ENCODE measurements at regions not wholly inside any gene's neighbourhood (a gene's known extent, or its start where the extent isn't known, plus 50 kb on each side); places are given as distances from the start of the nearest gene placed in this dataset.

- TF ChIP-seq, protein P1, sequence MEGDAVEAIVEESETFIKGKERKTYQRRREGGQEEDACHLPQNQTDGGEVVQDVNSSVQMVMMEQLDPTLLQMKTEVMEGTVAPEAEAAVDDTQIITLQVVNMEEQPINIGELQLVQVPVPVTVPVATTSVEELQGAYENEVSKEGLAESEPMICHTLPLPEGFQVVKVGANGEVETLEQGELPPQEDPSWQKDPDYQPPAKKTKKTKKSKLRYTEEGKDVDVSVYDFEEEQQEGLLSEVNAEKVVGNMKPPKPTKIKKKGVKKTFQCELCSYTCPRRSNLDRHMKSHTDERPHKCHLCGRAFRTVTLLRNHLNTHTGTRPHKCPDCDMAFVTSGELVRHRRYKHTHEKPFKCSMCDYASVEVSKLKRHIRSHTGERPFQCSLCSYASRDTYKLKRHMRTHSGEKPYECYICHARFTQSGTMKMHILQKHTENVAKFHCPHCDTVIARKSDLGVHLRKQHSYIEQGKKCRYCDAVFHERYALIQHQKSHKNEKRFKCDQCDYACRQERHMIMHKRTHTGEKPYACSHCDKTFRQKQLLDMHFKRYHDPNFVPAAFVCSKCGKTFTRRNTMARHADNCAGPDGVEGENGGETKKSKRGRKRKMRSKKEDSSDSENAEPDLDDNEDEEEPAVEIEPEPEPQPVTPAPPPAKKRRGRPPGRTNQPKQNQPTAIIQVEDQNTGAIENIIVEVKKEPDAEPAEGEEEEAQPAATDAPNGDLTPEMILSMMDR (IDR thresholded peaks at IDR 0.05; ENCODE audit: unreplicated experiment in 3 of 3) = no peak
- H3K4me1 Mint-ChIP-seq = no peaks in the 10 kb centered on the region
- H3K27ac Mint-ChIP-seq = no peak overlapping the region
- no peak overlapping the region for H3K4me3 Mint-ChIP-seq
- H3K9me3 Mint-ChIP-seq = peaks cover 50% of the 10 kb centered on the region
- peaks cover 9% of the 10 kb centered on the region for H3K36me3 Mint-ChIP-seq (ENCODE audit: low read depth)
- peaks cover 7% of the 10 kb centered on the region for H3K27me3 Mint-ChIP-seq (ENCODE audit: low read depth)
These were observed 101.9 kb downstream of the LITAF start for GRCh38 chr16:11484691-11485258.

- Mint-ChIP-seq H3K27ac (no peak overlapping the region), H3K4me1 (no peaks in the 10 kb centered on the region), H3K9me3 (peaks cover 49% of the 10 kb centered on the region), H3K27me3 (ENCODE audit: low read depth) (peaks cover 7% of the 10 kb centered on the region), H3K36me3 (ENCODE audit: low read depth) (peaks cover 9% of the 10 kb centered on the region), H3K4me3 (no peak overlapping the region)
- TF ChIP-seq, protein P1 (IDR thresholded peaks at IDR 0.05; ENCODE audit: unreplicated experiment in 3 of 3) = no peak
These were observed 101.0 kb downstream of the LITAF start for GRCh38 chr16:11485676-11486075.

GRCh38 chr16:11487289-11487688 is 99.4 kb downstream of the LITAF start:
- TF ChIP-seq, protein P1 (IDR thresholded peaks at IDR 0.05; ENCODE audit: unreplicated experiment in 3 of 3) = no peak
- no peak overlapping the region for H3K4me3 Mint-ChIP-seq
- H3K27me3 Mint-ChIP-seq (ENCODE audit: low read depth) = peaks cover 3% of the 10 kb centered on the region
- no peaks in the 10 kb centered on the region for H3K4me1 Mint-ChIP-seq
- peaks cover 51% of the 10 kb centered on the region for H3K9me3 Mint-ChIP-seq
- no peak overlapping the region for H3K27ac Mint-ChIP-seq
- peaks cover 9% of the 10 kb centered on the region for H3K36me3 Mint-ChIP-seq (ENCODE audit: low read depth)

DNA sequence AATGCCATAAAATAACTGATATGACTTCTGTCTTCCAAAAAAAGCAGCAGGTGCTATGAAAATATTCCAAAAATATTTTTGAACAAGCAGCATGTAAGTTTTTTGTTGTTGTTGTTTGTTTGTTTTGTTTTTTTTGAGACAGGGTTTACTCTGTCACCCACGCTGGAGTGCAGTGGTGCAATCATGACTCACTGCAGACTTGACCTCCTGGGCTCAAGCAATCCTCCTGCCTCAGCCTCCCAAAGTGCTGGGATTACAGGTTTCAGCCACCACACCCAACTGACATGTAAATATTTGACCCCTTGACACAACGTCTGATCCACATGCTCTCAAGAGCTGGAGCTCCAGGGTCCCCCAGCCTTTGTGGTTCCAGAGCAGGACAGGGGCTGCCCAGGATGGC is 98.4 kb downstream of the LITAF start:
- no peak overlapping the region for H3K4me3 Mint-ChIP-seq
- no peaks in the 10 kb centered on the region for H3K4me1 Mint-ChIP-seq
- peaks cover 3% of the 10 kb centered on the region for H3K27me3 Mint-ChIP-seq (ENCODE audit: low read depth)
- H3K9me3 Mint-ChIP-seq = peaks cover 43% of the 10 kb centered on the region
- no peak overlapping the region for H3K27ac Mint-ChIP-seq
- TF ChIP-seq, protein P1 (IDR thresholded peaks at IDR 0.05; ENCODE audit: unreplicated experiment in 3 of 3) = no peak
- peaks cover 5% of the 10 kb centered on the region for H3K36me3 Mint-ChIP-seq (ENCODE audit: low read depth)

DNA sequence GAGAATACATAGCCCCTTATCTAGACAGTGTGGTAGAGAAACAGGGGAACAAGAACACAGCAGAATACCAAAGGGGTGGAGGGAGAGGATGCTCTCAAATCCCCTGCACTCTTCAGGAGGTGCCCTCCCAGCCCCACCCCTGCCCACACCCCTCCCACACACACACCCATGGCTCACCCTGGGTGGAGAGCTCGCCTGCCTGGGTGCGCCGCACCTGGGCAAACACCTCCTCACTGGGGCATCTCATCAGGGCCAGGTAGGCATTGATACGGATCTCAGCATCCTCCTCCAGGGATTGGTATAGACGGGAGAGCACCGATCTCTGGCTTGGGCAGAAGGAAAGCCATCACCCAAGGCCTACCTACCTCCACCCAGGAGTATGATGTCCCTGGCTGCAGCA is 95.2 kb downstream of the LITAF start:
- peaks cover 10% of the 10 kb centered on the region for H3K4me1 Mint-ChIP-seq
- TF ChIP-seq, protein P1 (IDR thresholded peaks at IDR 0.05; ENCODE audit: unreplicated experiment in 3 of 3) = no peak
- H3K4me3 Mint-ChIP-seq = no peak overlapping the region
- H3K9me3 Mint-ChIP-seq = peaks cover 18% of the 10 kb centered on the region
- no peaks in the 10 kb centered on the region for H3K36me3 Mint-ChIP-seq (ENCODE audit: low read depth)
- no peak overlapping the region for H3K27ac Mint-ChIP-seq
- H3K27me3 Mint-ChIP-seq (ENCODE audit: low read depth) = peaks cover 3% of the 10 kb centered on the region

DNA sequence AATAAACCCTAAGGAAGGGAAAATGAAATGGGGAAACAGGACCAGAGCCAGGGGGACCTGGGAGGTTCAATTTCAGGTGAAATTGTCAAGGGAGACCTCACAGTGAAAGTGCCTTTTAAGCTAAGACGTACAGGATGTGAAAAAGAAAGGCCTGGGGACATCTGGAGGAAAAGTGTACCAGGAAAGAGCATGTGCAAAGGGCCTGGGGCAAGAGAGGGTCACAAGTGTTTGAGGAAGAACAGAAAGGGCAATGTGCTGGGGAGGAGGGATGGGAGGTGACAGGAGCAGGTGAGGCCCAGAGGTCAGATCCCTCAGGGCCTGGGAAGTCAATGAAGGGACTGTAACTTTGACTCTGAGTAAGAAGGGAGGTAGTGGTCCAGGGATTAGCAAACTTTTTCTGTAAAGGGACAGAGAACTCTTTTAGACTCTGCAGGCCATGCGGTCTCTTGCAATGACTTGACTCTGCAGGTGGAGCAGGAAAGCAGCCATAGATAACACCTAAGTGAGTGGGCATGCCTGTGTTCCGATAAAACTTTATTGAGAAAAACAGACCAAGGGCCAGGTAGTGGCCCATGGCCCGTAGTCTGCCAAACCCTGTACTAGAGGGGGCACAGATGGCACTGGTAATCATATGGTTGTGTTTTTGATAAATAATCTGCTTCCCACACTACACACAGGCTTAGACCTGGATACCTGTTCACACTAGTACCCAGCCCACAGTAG is 93.8 kb downstream of the LITAF start:
- no peak overlapping the region for H3K27ac Mint-ChIP-seq
- H3K4me1 Mint-ChIP-seq = peaks cover 25% of the 10 kb centered on the region
- TF ChIP-seq, protein P1 (IDR thresholded peaks at IDR 0.05; ENCODE audit: unreplicated experiment in 3 of 3) = no peak
- H3K4me3 Mint-ChIP-seq = no peak overlapping the region
- H3K36me3 Mint-ChIP-seq (ENCODE audit: low read depth) = no peaks in the 10 kb centered on the region
- peaks cover 16% of the 10 kb centered on the region for H3K9me3 Mint-ChIP-seq
- H3K27me3 Mint-ChIP-seq (ENCODE audit: low read depth) = no peaks in the 10 kb centered on the region

All from nephron (organoid).